ENCODE measurements at regions not wholly inside any gene's neighbourhood (a gene's known extent, or its start where the extent isn't known, plus 50 kb on each side); places are given as distances from the start of the nearest gene placed in this dataset.

- no peaks in the 10 kb centered on the region for H3K27me3 ChIP-seq (ENCODE audit: control insufficient read depth in 4 of 4, insufficient read depth in 4 of 4, low read length in 3 of 4)
- no peaks in the 10 kb centered on the region for H3K9me3 ChIP-seq (ENCODE audit: control insufficient read depth in 4 of 4, low read length in 3 of 4)
- no peak for DNase-seq (ENCODE audit: low spot score)
- peaks cover 0 to 3% (median 3%) of the 10 kb centered on the region in 4 donors for H3K4me1 ChIP-seq (ENCODE audit: control insufficient read depth in 4 of 4, insufficient read depth in 4 of 4, low read length in 3 of 4)
- no peaks in the 10 kb centered on the region for H3K36me3 ChIP-seq (ENCODE audit: control insufficient read depth in 4 of 4, insufficient read depth in 3 of 4, low read depth in 1 of 4, low read length in 3 of 4)
- H3K9ac ChIP-seq (ENCODE audit: low read depth in 1 of 2, low read length in 2 of 2), result no peak overlapping the region
- peak overlapping the region in 1 of 2 donors; percentile 19 for H3K27ac ChIP-seq (ENCODE audit: low read depth in 1 of 2, low read length in 2 of 2)
- no peak for TF ChIP-seq GABPA (IDR thresholded peaks at IDR 0.05 in 1 of 2, conservative IDR thresholded peaks at IDR 0.05 in 1 of 2)
- TF ChIP-seq RXRA (IDR thresholded peaks at IDR 0.05), result no peak
- TF ChIP-seq NR2F2 (IDR thresholded peaks at IDR 0.05), result no peak
- no peak for TF ChIP-seq HNF4A (conservative IDR thresholded peaks at IDR 0.05)
- TF ChIP-seq ATF3 (IDR thresholded peaks at IDR 0.05), result no peak
- TF ChIP-seq TAF1 (conservative IDR thresholded peaks at IDR 0.05), result no peak
- TF ChIP-seq FOXA1 (IDR thresholded peaks at IDR 0.05), result no peak
- no peak for TF ChIP-seq REST (IDR thresholded peaks at IDR 0.05)
- TF ChIP-seq CTCF (IDR thresholded peaks at IDR 0.05; ENCODE audit: low read depth, low read length, missing input control), result no peak
- TF ChIP-seq HNF4G (IDR thresholded peaks at IDR 0.05), result no peak
- no peak for TF ChIP-seq SP1 (IDR thresholded peaks at IDR 0.05)
- no peak for TF ChIP-seq EGR1 (IDR thresholded peaks at IDR 0.05; ENCODE audit: low read depth in 2 of 2)
- TF ChIP-seq JUND (IDR thresholded peaks at IDR 0.05), result no peak
- TF ChIP-seq YY1 (IDR thresholded peaks at IDR 0.05), result no peak
- TF ChIP-seq RAD21 (IDR thresholded peaks at IDR 0.05), result no peak
- no peak for TF ChIP-seq ZBTB33 (IDR thresholded peaks at IDR 0.05)
- no peak for TF ChIP-seq MAX (IDR thresholded peaks at IDR 0.05)
- no peak overlapping the region for H3K4me3 ChIP-seq (ENCODE audit: low read depth in 1 of 3, low read length in 3 of 3)
Observed at GRCh38 chr4:125368146-125368545, 53.4 kb downstream of the FAT4 start.

GRCh38 chr4:125368671-125369081, 53.9 kb downstream of the FAT4 start:
- H3K27me3 ChIP-seq (ENCODE audit: control insufficient read depth in 4 of 4, insufficient read depth in 4 of 4, low read length in 3 of 4), result no peaks in the 10 kb centered on the region
- DNase-seq (ENCODE audit: low spot score), result no peak
- H3K9ac ChIP-seq (ENCODE audit: low read depth in 1 of 2, low read length in 2 of 2), result peak overlapping the region; percentile 6 to 60
- H3K9me3 ChIP-seq (ENCODE audit: control insufficient read depth in 4 of 4, low read length in 3 of 4), result no peaks in the 10 kb centered on the region
- peak overlapping the region; percentile 60 to 76 (median 74) for H3K4me3 ChIP-seq (ENCODE audit: low read depth in 1 of 3, low read length in 3 of 3)
- H3K4me1 ChIP-seq (ENCODE audit: control insufficient read depth in 4 of 4, insufficient read depth in 4 of 4, low read length in 3 of 4), result peaks cover 0 to 3% (median 3%) of the 10 kb centered on the region in 4 donors
- H3K36me3 ChIP-seq (ENCODE audit: control insufficient read depth in 4 of 4, insufficient read depth in 3 of 4, low read depth in 1 of 4, low read length in 3 of 4), result no peaks in the 10 kb centered on the region
- H3K27ac ChIP-seq (ENCODE audit: low read depth in 1 of 2, low read length in 2 of 2), result peak overlapping the region; percentile 52 to 61
- 19% methylated on average over 3 of the region's 3 CpGs for WGBS
- no peak for TF ChIP-seq EGR1 (IDR thresholded peaks at IDR 0.05; ENCODE audit: low read depth in 2 of 2)
- no peak for TF ChIP-seq SP1 (IDR thresholded peaks at IDR 0.05)
- no peak for TF ChIP-seq NR2F2 (IDR thresholded peaks at IDR 0.05)
- TF ChIP-seq REST (IDR thresholded peaks at IDR 0.05), result no peak
- TF ChIP-seq RXRA (IDR thresholded peaks at IDR 0.05), result no peak
- no peak for TF ChIP-seq GABPA (IDR thresholded peaks at IDR 0.05 in 1 of 2, conservative IDR thresholded peaks at IDR 0.05 in 1 of 2)
- no peak for TF ChIP-seq FOXA1 (IDR thresholded peaks at IDR 0.05)
- no peak for TF ChIP-seq TAF1 (conservative IDR thresholded peaks at IDR 0.05)
- no peak for TF ChIP-seq CTCF (IDR thresholded peaks at IDR 0.05; ENCODE audit: low read depth, low read length, missing input control)
- TF ChIP-seq HNF4G (IDR thresholded peaks at IDR 0.05), result no peak
- no peak for TF ChIP-seq ATF3 (IDR thresholded peaks at IDR 0.05)
- TF ChIP-seq HNF4A (conservative IDR thresholded peaks at IDR 0.05), result no peak
